ENCODE measurements at regions not wholly inside any gene's neighbourhood (a gene's known extent, or its start where the extent isn't known, plus 50 kb on each side); places are given as distances from the start of the nearest gene placed in this dataset.
"Not testable (repeated sequence)": the region's sequence is repeated elsewhere in the genome, so short reads cannot be mapped to it uniquely, and the experiment has no call there.

- not testable (repeated sequence) for TF ChIP-seq POLR2A, CTCF (IDR thresholded peaks at IDR 0.05)
These were observed 226.5 kb downstream of the ANKRD36B start for GRCh38 chr2:97363159-97363558.
